Activated CD4-positive, alpha-beta memory T cell treated with anti-CD3 and anti-CD28 coated beads, Interleukin-2, amount 10 ng/mL, durations not matched to agents 7 days and 5 days (primary cell): ENCODE measurements at regions not wholly inside any gene's neighbourhood (a gene's known extent, or its start where the extent isn't known, plus 50 kb on each side); places are given as distances from the start of the nearest gene placed in this dataset.

ENCODE experiments used
- CTCF ChIA-PET: fragments of 350-600 bp; sonication (Branson Sonifier 250); formaldehyde crosslinking; loops from one replicate; lab custom pipeline; 2021; ENCODE audit warnings: antibody characterized with exemption, inconsistent platforms; lab: Charles Lee
- POLR2A ChIA-PET: fragments of 350-600 bp; sonication (Branson Sonifier 250); formaldehyde crosslinking; loops from one replicate; lab custom pipeline; 2021; ENCODE audit warnings: antibody characterized with exemption; lab: Charles Lee
- DNase-seq: peaks from one replicate; pipeline ENCODE4 v3.0.0-alpha.2; 2020
- H3K27ac Mint-ChIP-seq: one replicate; pipeline ENCODE4 v1.8.0; 2021; ENCODE audit warnings: mild to moderate bottlenecking, mixed read lengths
- H3K27me3 Mint-ChIP-seq: one replicate; pipeline ENCODE4 v1.8.0; 2021; ENCODE audit warnings: mixed read lengths
- H3K36me3 Mint-ChIP-seq: one replicate; pipeline ENCODE4 v1.8.0; 2021; ENCODE audit warnings: low read depth, mixed read lengths
- H3K4me1 Mint-ChIP-seq: one replicate; pipeline ENCODE4 v1.8.0; 2021; ENCODE audit warnings: mixed read lengths
- H3K4me3 Mint-ChIP-seq: one replicate; pipeline ENCODE4 v1.8.0; 2021; ENCODE audit warnings: mild to moderate bottlenecking, mixed read lengths
- H3K9me3 Mint-ChIP-seq: one replicate; pipeline ENCODE4 v1.8.0; 2021; ENCODE audit warnings: mixed read lengths

- ChIA-PET POLR2A (no interaction called here), CTCF (no interaction called here)
- Mint-ChIP-seq H3K27me3 (no peaks in the 10 kb centered on the region), H3K4me1 (no peaks in the 10 kb centered on the region), H3K4me3 (no peak overlapping the region), H3K36me3 (no peaks in the 10 kb centered on the region), H3K9me3 (peaks cover 5% of the 10 kb centered on the region), H3K27ac (no peak overlapping the region)
- DNase-seq, result no peak
These were observed 110.6 kb downstream of the DIO2 start for GRCh38 chr14:80100681-80101080.

DNA sequence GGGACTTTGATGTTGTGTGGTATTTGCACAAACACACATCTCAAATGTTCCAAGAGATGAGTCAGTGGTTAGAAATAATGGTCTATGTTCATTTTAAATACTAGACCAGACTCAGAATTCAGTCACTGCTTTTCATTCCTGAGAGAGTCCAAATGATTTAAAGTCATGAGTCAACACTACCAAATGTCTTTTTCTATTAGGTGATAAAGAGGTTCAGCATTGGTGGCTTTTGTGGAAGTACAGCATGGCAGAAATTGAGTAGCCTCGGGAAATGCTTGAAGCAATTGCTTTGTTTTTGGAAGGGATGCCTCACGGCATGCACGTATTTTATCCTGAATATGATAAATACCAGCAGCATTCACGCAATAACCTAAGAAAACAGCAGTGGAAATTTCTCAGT lies 115.7 kb downstream of the DIO2 start:
- CTCF ChIA-PET, result interaction anchor here (0.7 kb wide), 1 partner anchor 1205 kb away, joined by 3 read pairs; no protein-coding TSS in a partner anchor
- Mint-ChIP-seq H3K9me3 (peaks cover 5% of the 10 kb centered on the region), H3K4me3 (no peak overlapping the region), H3K4me1 (no peaks in the 10 kb centered on the region), H3K27ac (no peak overlapping the region), H3K27me3 (no peaks in the 10 kb centered on the region), H3K36me3 (no peaks in the 10 kb centered on the region)
- DNase-seq, result no peak
- POLR2A ChIA-PET, result no interaction called here

GRCh38 chr14:80087411-80087810 lies 123.9 kb downstream of the DIO2 start:
- ChIA-PET POLR2A (no interaction called here), CTCF (no interaction called here)
- peaks cover 2% of the 10 kb centered on the region for H3K9me3 Mint-ChIP-seq
- no peaks in the 10 kb centered on the region for H3K27me3 Mint-ChIP-seq
- H3K36me3 Mint-ChIP-seq, result no peaks in the 10 kb centered on the region
- no peak overlapping the region for H3K4me3 Mint-ChIP-seq
- no peak for DNase-seq
- H3K27ac Mint-ChIP-seq, result no peak overlapping the region
- H3K4me1 Mint-ChIP-seq, result no peaks in the 10 kb centered on the region

GRCh38 chr14:80084196-80084595 lies 127.1 kb downstream of the DIO2 start:
- peaks cover 8% of the 10 kb centered on the region for H3K9me3 Mint-ChIP-seq
- no peak overlapping the region for H3K27ac Mint-ChIP-seq
- CTCF ChIA-PET, result no interaction called here
- no peaks in the 10 kb centered on the region for H3K36me3 Mint-ChIP-seq
- DNase-seq, result no peak
- POLR2A ChIA-PET, result no interaction called here
- H3K4me1 Mint-ChIP-seq, result no peaks in the 10 kb centered on the region
- no peak overlapping the region for H3K4me3 Mint-ChIP-seq
- H3K27me3 Mint-ChIP-seq, result no peaks in the 10 kb centered on the region

GRCh38 chr14:80080601-80081000 lies 130.7 kb downstream of the DIO2 start:
- Mint-ChIP-seq H3K4me3 (no peak overlapping the region), H3K4me1 (no peaks in the 10 kb centered on the region), H3K36me3 (no peaks in the 10 kb centered on the region), H3K27ac (no peak overlapping the region), H3K9me3 (peaks cover 12% of the 10 kb centered on the region), H3K27me3 (no peaks in the 10 kb centered on the region)
- ChIA-PET POLR2A (no interaction called here), CTCF (no interaction called here)
- DNase-seq, result no peak

GRCh38 chr14:80078501-80078900 lies 132.8 kb downstream of the DIO2 start:
- no peak for DNase-seq
- H3K27ac Mint-ChIP-seq, result no peak overlapping the region
- ChIA-PET POLR2A (no interaction called here), CTCF (no interaction called here)
- H3K4me3 Mint-ChIP-seq, result no peak overlapping the region
- H3K9me3 Mint-ChIP-seq, result peaks cover 13% of the 10 kb centered on the region
- H3K36me3 Mint-ChIP-seq, result no peaks in the 10 kb centered on the region
- no peaks in the 10 kb centered on the region for H3K4me1 Mint-ChIP-seq
- no peaks in the 10 kb centered on the region for H3K27me3 Mint-ChIP-seq

DNA sequence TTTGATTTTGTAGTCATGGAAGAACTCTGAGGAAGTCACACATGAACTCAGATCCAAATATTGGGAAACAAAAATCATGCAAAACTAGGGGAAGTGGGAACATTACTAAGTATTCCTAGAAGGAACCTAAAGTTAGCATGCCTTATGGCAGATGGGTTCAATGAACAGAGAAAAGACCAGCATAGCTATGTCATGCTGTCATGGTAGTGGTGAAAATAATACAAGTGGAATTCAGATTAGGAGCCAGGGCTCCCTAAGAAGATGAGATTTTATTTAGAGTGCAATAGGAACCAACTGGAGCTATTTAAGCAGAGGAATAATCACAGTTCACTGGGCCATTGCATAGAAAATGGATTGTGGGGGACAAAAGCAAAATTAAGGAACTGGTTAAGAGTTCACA lies 134.0 kb downstream of the DIO2 start:
- Mint-ChIP-seq H3K4me1 (no peaks in the 10 kb centered on the region), H3K27ac (no peak overlapping the region), H3K36me3 (no peaks in the 10 kb centered on the region), H3K4me3 (no peak overlapping the region), H3K27me3 (no peaks in the 10 kb centered on the region), H3K9me3 (peaks cover 13% of the 10 kb centered on the region)
- DNase-seq, result no peak
- POLR2A ChIA-PET, result no interaction called here
- CTCF ChIA-PET, result no interaction called here

DNA sequence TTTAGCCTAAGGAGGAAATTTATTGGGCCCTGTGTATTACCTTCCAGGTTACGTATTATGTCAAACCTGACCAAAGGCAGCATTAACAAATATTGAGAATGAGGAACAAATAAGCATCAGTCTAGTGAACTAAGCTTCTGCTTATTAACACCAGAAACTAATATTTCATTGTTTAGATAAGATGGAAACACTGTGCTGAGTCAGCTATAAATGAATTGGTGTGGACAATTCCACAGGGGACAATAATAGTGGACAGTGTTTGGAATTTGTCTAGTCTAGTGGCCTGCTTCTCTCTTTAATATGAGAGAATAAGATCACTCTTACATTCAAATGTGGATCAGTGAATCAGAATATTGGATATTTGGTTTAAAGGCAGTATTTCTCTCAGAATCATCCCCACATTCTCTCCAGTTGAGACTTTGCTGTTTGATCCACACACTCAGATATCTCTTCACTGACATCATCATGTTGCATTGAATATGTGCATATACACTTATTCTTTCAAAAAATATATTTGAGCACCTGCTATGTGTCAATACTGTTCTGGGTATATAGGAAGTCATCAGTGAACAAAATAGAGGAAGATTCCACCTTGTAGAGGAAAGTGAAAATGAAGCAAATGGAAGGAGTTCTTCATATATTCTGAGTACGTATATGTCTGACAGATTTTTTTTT lies 136.3 kb downstream of the DIO2 start:
- no peaks in the 10 kb centered on the region for H3K4me1 Mint-ChIP-seq
- no peak overlapping the region for H3K27ac Mint-ChIP-seq
- DNase-seq, result no peak
- no peak overlapping the region for H3K4me3 Mint-ChIP-seq
- POLR2A ChIA-PET, result no interaction called here
- peaks cover 12% of the 10 kb centered on the region for H3K9me3 Mint-ChIP-seq
- CTCF ChIA-PET, result no interaction called here
- H3K27me3 Mint-ChIP-seq, result no peaks in the 10 kb centered on the region
- no peaks in the 10 kb centered on the region for H3K36me3 Mint-ChIP-seq

GRCh38 chr14:80059041-80059440 lies 152.3 kb downstream of the DIO2 start:
- no peaks in the 10 kb centered on the region for H3K27me3 Mint-ChIP-seq
- H3K36me3 Mint-ChIP-seq, result no peaks in the 10 kb centered on the region
- H3K27ac Mint-ChIP-seq, result no peak overlapping the region
- peaks cover 2% of the 10 kb centered on the region for H3K9me3 Mint-ChIP-seq
- ChIA-PET CTCF (no interaction called here), POLR2A (no interaction called here)
- H3K4me1 Mint-ChIP-seq, result no peaks in the 10 kb centered on the region
- no peak overlapping the region for H3K4me3 Mint-ChIP-seq
- DNase-seq, result no peak

GRCh38 chr14:80056497-80056801 lies 154.9 kb downstream of the DIO2 start:
- Mint-ChIP-seq H3K27me3 (no peaks in the 10 kb centered on the region), H3K36me3 (no peaks in the 10 kb centered on the region), H3K9me3 (no peaks in the 10 kb centered on the region), H3K4me1 (no peaks in the 10 kb centered on the region), H3K27ac (no peak overlapping the region), H3K4me3 (no peak overlapping the region)
- POLR2A ChIA-PET, result no interaction called here
- CTCF ChIA-PET, result no interaction called here
- DNase-seq, result no peak

- no peaks in the 10 kb centered on the region for H3K27me3 Mint-ChIP-seq
- POLR2A ChIA-PET, result no interaction called here
These were observed 155.4 kb downstream of the DIO2 start for GRCh38 chr14:80055667-80056496.

GRCh38 chr14:80055226-80055625 lies 156.1 kb downstream of the DIO2 start:
- ChIA-PET CTCF (interaction anchor here (1.5 kb wide), 1 partner anchor 795 kb away, joined by 3 read pairs; no protein-coding TSS in a partner anchor), POLR2A (no interaction called here)
- DNase-seq, result no peak
- Mint-ChIP-seq H3K9me3 (no peaks in the 10 kb centered on the region), H3K4me1 (no peaks in the 10 kb centered on the region), H3K36me3 (no peaks in the 10 kb centered on the region), H3K4me3 (no peak overlapping the region), H3K27ac (no peak overlapping the region), H3K27me3 (no peaks in the 10 kb centered on the region)

More at GRCh38 chr14:80055667-80056496, 155.4 kb downstream of the DIO2 start:
- Mint-ChIP-seq H3K9me3 (no peaks in the 10 kb centered on the region), H3K36me3 (no peaks in the 10 kb centered on the region), H3K4me1 (no peaks in the 10 kb centered on the region), H3K4me3 (no peak overlapping the region), H3K27ac (no peak overlapping the region)
- no peak for DNase-seq
- CTCF ChIA-PET, result no interaction called here

GRCh38 chr14:80054020-80054419 lies 157.3 kb downstream of the DIO2 start:
- DNase-seq, result no peak
- no peaks in the 10 kb centered on the region for H3K9me3 Mint-ChIP-seq
- no peaks in the 10 kb centered on the region for H3K36me3 Mint-ChIP-seq
- H3K27ac Mint-ChIP-seq, result no peak overlapping the region
- no peaks in the 10 kb centered on the region for H3K27me3 Mint-ChIP-seq
- H3K4me3 Mint-ChIP-seq, result no peak overlapping the region
- H3K4me1 Mint-ChIP-seq, result no peaks in the 10 kb centered on the region
- ChIA-PET CTCF (interaction anchor here (1.5 kb wide), 1 partner anchor 797 kb away, joined by 3 read pairs; no protein-coding TSS in a partner anchor), POLR2A (no interaction called here)

- H3K4me3 Mint-ChIP-seq, result no peak overlapping the region
- no peak for DNase-seq
- H3K9me3 Mint-ChIP-seq, result no peaks in the 10 kb centered on the region
- no peaks in the 10 kb centered on the region for H3K36me3 Mint-ChIP-seq
- no peak overlapping the region for H3K27ac Mint-ChIP-seq
- no peaks in the 10 kb centered on the region for H3K27me3 Mint-ChIP-seq
- ChIA-PET CTCF (no interaction called here), POLR2A (no interaction called here)
- H3K4me1 Mint-ChIP-seq, result no peaks in the 10 kb centered on the region
These were observed 162.2 kb downstream of the DIO2 start for GRCh38 chr14:80049055-80049454.
